NCI-H82 (cell line): ENCODE measurements at regions not wholly inside any gene's neighbourhood (a gene's known extent, or its start where the extent isn't known, plus 50 kb on each side); places are given as distances from the start of the nearest gene placed in this dataset.
A peak's percentile ranks its signal among the peaks of the same experiment; 100 is the strongest.
"Not testable (repeated sequence)": the region's sequence is repeated elsewhere in the genome, so short reads cannot be mapped to it uniquely, and the experiment has no call there.

Experiments used
- DNase-seq: peaks from one replicate; lab custom pipeline; 2025; lab: John Stamatoyannopoulos, UW

DNA sequence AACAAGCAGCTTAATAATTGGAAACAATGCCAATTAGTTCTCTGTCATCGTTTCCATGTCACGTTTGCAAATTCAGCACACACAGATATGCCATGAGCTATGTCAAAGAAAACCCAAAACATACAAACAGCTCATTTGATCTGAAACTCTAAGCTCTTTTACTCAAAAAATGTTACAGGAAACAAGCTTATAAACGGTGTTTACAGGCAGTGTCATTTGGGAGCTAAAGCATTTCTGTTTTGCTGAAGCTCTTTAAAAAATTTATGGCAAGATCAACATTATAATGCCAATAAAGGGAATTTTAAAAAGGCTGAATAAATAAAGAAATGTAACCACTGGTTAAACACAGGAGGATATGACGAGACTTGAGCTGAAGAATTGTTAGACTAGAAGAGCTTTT lies 94.0 kb upstream of the HS3ST2 start:
- DNase-seq, result no peak

DNA sequence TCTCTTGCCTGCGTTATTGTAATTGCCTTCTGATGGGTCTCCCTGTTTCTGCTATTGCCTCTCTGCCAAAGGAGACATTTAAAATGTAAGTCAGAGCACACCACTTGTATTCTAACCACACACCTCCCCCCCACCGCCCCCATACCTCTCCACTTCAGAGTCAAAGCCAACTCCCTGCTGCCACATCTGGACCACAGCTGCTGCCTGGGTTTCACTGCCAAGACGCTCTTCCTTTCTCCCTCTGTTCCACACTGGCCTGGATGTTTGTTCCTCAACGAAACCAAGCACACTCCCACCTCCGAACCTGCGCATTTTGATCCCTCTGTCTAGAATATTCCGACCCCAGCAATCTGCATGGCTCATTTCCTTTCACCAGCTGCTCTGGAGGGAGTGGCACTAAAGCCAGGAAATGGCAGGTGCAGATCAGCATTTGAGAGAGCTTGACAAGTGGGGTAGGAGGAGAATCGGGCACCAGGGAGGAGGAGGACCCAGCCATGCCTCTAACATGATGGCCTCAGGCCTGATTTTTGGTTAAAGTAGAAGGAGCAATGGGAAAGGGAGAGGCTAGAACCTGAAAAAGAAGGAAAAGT lies 92.4 kb upstream of the HS3ST2 start:
- peak; percentile 15 for DNase-seq

DNA sequence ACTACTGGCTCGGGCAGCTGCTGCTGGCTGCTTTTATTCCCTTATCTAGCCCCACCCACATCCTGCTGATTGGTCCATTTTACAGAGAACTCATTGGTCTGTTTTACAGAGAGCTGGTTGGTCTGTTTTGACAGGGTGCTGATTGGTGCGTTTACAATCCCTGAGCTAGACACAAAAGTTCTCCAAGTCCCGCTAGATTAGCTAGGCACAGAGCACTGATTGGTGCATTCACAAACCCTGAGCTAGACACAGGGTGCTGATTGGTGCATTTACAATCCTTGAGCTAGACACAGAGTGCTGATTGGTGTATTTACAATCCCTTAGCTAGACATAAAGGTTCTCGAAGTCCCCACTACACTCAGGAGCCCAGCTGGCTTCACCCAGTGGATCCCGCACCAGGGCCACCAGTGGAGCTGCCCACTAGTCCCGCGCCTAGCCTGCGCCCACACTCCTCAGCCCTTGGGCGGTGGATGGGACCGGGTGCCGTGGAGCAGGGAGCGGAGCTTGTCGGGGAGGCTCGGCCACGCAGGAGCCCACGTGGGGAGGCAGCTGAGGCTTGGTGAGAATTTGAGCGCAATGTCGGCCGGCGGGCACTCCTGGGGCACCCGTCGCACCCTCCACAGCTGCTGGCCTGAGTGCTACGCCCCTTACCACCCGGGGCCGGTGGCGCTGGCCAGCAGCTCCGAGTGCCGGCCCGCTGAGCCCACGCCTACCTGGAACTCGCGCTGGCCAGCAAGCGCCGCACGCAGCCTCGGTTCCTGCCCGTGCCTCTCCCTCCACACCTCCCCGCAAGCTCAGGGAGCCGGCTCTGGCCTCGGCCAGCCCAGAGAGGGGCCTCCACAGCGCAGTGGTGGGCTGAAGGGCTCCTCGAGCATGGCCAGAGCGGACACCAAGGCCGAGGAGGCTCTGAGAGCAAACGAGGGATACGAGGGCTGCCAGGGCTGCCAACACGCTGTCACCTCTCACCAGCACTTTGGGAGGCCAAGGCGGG lies 91.1 kb upstream of the HS3ST2 start:
- not testable (repeated sequence) for DNase-seq

DNA sequence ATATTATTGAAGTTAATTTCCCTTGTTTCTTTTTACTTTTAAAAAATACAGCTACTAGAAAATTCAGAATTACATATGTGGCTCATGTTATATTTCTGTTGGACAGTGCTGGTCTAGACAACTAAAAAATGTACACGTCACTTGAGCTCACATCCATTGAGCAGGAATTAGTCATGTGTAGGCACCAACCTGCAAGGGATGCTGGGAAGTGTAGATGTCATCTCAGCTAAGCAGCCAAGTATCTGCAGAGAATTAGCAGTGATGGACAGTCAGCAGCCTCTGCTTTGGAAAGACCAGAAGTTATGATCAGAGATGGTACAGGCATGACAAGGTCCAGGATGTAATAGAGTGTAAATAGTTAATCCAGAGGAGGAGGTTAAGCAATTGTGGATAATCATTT lies 87.1 kb upstream of the HS3ST2 start:
- no peak for DNase-seq

DNA sequence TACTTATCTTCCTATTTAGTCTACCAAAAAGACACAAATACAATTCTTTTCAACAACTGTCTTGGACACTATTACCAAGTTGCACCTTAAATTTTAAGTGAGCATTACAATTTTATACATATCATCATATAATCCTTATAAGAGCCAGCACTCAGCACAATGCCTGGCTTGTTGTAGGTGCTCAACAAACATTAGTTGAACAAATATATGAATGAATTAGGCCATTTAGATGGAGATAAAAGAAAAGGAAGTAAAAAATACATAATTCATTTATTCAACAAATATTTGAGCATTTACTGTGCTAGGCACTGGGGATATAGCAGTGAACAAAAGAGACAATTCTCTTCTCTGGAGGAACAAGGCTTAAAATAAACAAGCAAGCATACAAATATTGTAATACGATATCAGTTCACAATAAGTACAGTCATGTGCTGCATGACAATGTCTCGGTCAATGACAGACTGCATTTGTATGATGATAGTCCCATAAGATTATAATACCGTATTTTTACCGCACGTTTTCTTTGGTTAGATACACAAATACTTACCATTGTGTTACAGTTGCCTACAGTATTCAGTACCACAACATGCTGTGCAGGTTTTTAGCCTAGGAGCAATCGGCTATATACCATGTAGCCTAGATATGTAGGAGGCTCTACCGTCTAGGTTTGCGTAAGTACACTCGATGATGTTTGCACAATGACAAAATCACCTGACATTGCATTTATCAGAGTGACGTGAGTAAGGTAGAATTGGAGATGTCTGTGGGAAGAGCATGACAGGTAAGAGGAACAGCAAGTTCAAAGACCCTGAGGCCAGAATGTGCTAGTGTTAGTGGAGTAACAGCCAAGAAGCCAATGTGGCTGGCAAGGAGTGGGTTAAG lies 86.4 kb upstream of the HS3ST2 start:
- no peak for DNase-seq

DNA sequence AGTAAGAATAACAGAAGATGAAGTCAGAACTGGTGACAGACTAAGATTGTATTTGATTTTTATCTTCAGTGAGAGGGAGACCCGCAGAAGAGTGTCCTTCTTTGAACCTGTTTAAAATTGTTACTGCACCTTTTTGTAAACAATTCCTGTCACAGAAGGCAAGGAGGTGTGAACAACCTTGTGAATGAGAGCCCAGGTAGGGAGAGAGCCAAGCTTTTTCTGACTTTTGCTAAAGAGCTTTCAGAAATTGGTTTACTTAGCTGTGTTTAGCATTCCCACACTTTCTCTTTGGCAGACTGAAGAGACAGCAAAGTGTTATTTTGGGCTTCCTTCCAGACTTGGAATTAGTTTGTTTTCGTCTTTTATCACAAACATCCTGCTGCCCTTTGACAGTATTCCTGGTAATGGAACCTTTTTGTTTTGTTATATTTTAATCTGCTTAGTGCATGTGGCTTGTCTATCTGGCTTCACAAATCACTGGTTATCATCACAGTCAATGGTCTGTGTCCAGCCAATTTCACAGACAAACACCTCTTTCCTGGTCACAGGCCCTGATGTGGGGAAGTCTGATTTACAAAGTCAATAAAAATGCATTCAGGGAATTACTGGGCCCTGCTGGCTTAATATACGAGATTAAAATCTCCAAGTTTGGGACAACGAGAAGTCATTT lies 85.7 kb upstream of the HS3ST2 start:
- no peak for DNase-seq

DNA sequence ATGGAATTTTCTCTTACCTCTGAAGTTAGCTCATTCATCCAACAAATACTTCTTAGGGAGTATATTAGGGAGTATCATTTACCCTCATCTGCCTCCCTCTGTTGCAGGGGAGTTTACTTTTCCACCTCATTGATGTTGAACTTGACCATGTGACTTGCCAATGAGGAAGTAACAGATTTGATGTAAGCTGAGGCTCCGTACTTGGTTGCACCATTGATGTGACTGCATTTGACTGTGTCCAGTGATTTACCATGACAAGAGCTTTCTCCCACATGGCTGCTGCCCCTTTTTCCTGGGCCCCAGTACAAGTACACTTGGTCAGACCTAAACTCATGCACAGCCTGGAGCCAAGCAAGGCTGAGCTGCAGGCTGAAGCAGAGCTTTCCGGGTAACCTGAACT lies 81.6 kb upstream of the HS3ST2 start:
- no peak for DNase-seq

DNA sequence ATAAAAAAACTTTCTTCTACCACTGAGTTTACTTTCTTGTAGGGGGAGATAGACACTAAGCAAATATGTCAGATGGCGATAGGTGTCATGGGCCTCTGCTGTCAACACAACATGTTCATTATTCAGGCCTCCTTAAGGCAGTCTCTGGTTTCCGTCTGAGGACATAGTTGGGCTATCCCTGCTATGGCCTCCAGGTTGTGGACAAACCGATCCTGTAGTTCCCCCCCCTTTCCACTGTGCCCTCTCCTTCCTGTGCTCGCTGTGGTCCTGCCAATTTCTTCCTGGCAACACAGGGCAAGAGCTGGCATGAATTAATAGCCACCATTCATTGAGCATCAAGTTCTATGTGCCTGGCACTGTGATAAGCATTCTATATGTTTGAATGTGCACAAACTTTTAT lies 81.0 kb upstream of the HS3ST2 start:
- DNase-seq, result no peak

DNA sequence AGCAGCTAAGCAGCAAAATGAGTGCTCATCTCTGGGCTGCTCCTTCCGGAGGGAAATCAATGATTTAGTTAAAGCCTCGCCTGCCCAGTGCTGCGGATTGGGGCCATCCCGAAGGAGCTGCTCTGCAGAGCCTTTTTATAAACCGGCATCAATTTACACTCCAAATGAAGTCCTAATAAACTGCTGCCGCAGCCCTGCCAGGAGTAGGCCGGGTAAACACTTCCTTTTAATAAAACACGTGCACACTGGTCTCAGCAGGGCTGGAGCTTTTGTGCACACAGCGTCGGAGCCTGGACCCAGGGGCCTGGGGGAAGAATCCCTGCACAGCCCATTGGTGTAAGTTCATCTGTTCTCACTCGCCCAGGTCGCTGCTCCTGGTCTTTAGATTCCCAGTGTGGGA lies 79.6 kb upstream of the HS3ST2 start:
- no peak for DNase-seq

DNA sequence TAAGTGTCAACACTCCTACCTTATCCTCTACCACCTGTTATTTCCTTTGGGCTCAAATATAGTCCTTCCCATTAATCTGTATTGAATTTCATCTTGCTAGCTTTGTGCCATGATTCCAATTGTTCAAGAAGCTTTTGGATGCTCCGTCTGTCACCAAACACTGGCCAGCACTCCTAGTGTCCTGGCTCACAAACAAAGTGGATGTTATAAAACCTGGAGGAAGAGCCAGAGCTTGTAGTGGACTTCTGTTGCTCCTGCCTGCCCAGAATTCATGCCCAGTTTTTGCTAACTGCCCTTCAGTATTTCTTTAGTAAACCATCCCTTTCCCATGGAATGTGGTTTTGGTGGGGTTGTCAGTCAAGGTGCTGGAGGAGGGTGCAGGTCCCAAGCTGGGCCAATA lies 77.2 kb upstream of the HS3ST2 start:
- DNase-seq, result peak; percentile 5

DNA sequence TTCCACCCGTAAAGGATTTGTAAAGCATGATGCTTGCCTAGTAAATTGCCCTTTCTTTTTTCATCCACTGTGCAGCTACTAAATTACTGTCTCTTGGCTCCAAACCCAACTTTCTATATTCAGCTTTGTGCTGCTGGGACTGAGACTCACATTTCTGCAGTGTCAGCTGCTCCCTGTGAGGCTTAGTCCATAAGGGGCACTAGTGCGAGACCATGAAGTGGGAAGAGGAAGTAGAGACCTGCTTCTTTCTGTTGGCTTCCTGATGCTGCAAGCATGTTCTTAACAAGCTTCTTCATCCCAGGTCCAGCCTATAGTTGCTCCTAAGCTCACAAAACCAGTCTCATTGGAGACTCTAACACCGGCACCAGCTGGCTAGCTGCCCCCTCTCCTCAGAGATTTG lies 74.9 kb upstream of the HS3ST2 start:
- no peak for DNase-seq

DNA sequence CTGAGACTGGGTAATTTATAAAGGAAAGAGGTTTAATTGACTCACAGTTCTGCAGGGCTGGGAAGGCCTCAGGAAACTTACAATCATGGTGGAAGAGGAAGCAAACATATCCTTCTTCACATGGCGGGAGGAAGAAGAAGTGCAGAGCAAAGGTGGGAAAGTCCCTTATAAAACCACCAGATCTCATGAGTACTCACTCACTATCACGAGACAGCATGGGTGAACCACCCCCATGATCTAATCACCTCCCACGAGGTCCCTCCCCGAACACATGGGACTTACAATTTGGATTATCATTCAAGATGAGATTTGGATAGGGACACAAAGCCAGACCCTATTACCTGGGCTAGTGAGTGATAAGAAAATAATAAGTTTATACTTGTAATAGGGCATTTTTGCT lies 70.6 kb upstream of the HS3ST2 start:
- peak; percentile 55 for DNase-seq

DNA sequence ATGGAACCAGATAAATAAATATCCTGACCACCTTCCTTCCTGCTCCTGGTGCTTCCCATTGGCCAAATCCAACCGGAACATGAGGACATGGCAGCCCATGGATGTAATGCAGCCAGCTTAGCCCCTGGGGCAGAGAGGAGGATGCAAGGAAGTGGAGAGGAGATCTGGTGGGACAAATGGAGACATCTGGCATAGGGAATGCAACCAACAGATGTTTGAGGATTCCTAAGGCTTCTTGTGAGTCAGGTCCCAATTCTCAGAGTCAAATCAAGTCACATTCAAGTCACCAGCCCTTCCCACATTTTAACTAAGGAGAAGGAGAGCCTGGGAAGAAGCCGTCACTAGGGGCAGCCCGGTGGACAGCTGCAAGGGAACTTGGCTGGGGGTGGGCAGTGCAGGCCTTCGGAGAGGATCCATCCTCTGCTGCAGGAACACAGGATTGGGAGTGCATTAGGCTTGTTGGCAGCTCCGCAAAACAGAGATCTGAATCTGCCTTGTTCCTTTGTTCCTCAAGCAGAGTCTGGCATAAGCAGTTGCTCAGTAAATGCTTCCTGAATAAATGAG lies 62.8 kb upstream of the HS3ST2 start:
- peak; percentile 67 for DNase-seq

DNA sequence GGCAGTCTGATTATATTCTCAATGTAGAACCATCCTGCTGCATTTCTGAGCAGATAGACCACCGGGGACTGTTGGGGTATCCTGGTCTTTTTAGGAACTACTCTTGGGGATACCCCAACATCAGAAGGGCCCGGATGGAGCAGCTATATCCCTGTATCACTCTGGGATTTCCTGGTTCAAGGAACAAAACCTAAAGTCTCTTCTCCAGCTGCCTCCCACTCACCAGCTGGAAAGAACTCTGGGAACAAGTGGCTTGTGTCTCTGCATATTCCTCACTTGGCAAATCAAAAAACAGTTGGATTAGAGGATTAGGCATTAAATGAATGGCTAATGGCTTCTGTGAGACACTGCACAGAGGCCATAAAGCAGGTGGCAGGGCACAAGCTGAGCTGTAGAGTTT lies 62.3 kb upstream of the HS3ST2 start:
- DNase-seq, result peak; percentile 94

DNA sequence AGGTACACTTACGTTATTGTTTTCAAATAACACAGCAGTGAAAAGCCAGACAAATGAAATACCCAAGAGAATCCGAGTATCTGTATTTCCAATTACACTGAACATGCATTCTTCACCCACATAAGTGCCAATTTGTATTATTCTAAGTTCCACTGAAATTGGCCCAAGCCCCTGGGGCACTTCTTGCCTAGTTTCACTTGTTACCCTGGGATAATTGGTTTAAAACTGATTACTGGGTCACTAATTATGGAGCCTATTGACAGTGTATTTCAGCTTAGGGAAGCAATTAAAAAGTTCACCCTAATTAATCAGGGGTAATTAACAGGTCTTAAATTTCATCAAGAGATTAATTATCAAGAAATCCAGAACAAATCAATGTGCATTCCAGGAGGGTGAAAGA lies 60.5 kb upstream of the HS3ST2 start:
- peak; percentile 53 for DNase-seq

DNA sequence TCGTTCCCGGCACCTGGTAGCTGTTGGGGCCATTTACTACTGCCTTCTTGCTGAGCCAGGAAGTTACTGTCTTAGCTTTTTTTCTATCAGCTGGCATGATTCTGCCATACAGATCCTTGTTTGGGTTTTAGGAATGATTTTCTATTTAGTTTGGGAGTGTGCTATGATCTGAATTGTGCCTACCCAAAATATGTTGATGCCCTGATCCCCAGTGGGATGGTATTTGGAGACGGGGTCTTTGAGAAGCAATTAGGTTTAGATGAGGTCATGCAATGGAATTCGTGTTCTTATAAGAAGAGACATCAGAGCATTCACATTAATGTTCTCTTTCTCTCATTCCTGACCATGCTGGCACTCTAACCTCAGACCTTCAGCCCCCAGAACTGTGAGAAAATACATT lies 59.4 kb upstream of the HS3ST2 start:
- DNase-seq, result no peak

DNA sequence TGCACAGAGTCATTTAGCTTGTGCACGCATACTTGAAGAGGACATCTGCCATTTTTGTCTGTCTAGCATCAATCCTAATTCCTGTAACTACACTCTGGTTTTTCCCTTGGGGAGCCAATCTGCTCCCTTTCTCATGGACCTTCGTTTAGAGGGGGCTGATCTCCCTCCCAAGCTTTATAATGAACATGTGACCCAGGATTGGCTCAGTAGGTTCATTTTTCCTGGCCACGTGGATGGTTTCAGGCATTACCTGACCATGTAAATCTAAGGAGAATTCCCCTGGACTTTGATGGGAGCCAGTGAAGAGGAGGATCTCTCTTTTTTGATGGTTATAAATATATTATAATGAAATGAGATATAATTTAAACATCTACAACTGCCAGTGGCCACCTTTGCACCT lies 56.8 kb upstream of the HS3ST2 start:
- DNase-seq, result peak; percentile 59

DNA sequence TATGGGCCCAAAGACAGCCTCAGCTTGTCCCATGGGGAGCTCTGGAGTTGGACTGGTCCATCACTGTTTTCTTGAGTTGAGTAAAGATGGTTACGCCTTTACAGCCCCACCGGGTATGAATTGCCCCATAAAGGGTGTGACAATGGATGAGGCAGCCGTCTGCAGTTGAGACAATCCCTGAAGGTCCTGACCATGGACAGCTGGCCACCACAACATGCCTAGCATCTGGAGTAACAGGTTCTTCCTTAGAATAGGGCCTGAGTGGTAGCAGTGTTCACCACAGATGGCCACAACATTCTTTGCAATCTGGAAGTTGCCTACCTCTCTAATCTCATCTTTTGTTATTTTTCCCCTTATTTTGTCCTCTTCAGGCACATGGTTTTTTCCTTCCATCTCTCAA lies 51.5 kb upstream of the HS3ST2 start:
- DNase-seq, result no peak

DNA sequence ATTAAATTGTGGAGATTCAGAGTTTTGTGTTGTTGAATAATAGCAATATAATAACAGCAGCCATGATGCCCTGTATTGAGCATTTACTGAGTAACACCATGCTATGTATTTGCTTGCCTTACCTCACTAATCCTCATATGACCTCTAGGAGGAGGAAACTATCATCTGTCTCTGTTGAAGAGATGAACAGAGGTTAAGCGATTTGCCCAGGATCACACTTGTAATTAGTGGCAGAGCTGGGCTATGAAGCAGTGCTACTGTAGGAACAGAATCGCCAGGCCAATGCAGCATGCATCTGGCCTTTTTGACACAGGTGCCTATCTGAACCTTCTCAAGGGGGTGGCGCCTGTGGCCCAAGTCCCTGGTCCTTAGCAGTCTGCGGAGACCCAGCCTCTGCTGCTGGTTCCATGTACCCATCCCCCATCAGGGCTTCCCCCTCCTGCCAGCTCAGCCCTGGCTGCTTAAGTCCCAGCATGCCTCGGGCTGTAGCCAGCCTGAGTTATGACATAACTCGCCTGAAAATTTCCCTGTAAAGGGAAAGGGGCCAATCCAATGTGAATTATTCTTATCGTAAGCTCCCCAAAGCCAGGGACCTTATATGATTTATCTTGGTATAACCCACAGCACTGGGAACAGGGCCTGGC lies 50.4 kb upstream of the HS3ST2 start:
- peak; percentile 94 for DNase-seq
